ENCODE measurements at regions not wholly inside any gene's neighbourhood (a gene's known extent, or its start where the extent isn't known, plus 50 kb on each side); places are given as distances from the start of the nearest gene placed in this dataset.

DNA sequence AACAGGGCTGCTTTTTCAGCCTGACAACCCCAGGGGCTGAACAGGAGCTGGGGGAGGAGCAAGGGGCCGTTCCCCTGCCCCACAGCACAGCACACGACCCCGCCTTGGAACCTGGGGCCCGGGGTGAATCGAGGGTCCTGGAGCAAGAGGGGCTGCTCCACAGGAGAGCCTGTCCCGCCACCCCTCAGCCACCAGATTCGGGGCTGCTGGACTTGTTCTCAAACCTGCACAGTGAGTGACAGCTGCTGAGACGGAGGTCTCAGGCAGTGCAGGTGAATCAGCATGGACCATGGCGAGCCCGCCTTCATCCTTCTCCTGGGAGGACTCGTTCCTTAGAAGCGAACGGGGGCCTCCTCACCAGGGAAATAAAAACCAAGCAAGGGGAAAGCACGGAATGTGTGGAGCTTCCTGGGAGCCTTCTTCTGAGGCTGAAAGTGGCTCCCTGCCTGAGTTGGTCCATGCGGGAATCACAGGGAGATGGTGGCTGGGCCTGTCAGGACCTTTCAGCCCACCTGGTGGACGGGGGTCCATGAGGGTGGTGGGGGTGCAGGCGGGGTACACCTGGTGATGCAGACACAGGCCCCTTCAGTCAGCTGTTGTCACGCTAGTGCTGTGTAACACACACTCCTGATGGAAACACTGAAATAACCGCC is 125.4 kb downstream of the SIK1 start:
- no peak for DNase-seq

DNA sequence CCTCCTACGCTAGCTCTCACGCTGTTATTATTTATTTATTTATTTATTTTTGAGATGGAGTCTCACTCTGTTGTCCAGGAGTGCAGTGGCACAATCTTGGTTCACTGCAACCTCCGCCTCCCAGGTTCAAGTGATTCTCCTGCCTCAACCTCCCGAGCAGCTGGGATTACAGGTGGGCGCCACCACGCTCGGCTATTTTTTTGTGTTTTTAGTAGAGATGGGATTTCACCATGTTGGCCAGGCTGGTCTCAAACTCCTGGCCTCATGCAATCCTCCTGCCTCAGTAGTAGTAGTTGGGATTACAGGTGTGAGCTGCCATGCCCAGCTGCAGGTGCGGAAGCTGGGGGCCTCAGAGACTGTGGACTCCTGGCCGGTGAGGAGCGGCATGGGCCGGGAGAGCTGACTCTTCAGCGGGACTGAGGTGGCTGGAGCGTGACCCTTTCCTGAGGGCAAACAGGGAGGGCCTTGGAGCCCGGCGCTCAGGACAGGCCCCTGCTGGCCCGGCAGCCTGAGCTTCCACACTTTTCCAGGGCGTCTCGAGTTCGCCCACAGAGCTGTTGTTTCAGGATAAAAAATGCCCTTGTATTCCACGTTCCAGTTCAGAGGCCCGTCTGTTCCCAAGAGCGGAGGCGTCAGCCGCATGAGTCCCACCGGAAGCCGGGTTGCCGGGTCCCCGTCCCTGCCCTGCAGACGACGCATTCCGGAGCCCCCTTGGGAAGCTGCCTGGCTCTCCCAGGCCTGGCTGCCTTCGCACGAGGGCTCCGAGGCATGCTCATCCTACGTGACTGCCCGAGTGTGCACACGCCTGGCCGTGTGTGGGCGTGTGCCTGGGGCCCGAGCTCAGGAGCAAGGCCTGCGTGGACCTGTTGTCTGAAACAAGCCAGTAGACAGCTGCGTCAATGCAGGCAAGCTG is 126.2 kb downstream of the SIK1 start:
- DNase-seq: no peak

DNA sequence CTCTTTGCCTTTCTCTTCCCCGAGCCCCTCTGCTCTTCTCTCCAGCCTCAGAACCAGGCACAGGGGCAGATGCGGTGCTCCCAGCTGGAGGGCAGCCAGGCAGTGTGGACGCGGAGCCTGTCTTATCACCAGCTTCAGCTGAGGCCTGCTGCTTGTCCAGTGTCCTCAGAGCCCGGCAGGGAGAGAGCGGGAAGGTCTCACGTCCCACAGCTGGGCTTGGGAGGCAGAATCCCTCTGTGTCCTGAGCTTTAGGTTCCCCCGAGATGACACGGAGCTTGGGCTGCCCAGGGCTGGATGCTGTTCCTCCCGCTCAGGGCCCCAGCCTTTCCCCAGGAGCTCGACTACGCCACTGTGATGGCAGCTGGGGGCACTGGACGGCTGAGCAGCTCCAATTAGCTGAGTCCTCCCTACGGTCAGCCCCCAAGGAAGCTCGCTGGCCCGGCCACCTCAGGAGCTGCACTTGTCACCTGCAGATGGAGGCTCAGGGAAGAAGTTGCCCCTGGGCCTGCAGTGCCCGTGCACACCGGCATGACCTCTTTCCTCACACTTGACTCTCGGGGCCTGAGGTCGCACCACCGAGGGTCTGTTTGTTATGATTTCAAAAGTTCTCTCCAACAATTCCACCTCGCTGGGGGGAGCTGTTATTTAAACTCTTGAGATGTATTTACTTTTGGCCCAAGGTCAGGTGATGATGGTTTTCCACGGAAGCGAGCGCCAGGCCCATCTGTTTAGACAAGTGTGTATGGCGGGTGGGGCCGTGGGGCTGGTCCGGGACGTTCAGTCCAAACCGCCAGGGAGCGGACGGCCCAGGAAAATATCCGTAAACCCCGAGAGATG is 127.3 kb downstream of the SIK1 start:
- no peak for DNase-seq

- no peak for DNase-seq
These were observed 128.1 kb downstream of the SIK1 start for GRCh38 chr21:43298546-43299440.

DNA sequence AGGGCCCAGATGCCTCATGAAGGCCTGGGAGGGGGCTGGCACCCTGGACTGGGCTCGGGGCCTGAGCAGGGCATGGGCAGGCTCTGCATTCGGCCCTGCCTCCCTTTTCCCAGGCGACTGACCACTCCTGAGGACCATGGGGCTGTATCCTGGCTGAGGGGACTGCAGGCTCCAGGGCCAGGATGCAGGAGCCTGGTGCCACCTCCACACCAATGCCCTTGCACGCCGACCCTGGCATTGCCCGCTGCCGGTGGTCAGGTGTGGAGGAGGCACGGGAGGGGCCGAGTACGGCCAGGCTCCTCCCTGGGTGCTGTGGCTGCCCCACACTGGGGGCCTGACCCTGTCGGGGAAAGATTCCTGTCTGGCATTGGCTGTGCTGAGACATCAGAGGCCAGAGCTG is 128.9 kb downstream of the SIK1 start:
- no peak for DNase-seq

DNA sequence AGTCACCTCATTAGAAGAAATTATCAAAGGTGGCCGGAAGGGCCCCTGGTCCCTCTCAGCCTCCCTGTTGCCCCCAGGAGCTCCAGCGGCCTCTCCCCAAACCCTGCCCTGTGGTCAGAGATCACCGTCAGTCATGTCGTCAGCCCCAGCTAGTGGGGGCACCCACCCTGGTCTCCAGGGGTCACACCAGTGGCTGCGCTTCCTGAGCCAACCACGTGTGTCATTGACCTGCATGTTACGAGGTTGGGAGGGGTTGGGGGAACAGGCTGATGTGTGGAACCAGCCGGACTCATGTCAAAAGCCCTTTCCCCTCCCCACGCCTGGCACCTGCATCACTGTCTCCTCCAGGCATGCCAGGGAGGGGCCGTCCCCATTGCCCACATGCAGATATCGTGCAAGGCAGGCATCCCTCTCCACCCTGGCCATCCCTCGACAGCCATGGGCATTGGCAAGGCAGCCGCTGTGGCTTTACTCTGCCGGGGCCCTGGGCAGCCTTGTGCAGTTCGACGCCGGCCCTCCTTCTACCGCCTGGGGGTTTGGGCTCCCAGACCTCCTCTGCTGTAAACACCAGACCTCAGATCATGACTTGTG is 128.7 kb downstream of the CRYAA start:
- DNase-seq: no peak

- no peak for DNase-seq
These were observed 126.5 kb downstream of the CRYAA start for GRCh38 chr21:43295066-43295958.

DNA sequence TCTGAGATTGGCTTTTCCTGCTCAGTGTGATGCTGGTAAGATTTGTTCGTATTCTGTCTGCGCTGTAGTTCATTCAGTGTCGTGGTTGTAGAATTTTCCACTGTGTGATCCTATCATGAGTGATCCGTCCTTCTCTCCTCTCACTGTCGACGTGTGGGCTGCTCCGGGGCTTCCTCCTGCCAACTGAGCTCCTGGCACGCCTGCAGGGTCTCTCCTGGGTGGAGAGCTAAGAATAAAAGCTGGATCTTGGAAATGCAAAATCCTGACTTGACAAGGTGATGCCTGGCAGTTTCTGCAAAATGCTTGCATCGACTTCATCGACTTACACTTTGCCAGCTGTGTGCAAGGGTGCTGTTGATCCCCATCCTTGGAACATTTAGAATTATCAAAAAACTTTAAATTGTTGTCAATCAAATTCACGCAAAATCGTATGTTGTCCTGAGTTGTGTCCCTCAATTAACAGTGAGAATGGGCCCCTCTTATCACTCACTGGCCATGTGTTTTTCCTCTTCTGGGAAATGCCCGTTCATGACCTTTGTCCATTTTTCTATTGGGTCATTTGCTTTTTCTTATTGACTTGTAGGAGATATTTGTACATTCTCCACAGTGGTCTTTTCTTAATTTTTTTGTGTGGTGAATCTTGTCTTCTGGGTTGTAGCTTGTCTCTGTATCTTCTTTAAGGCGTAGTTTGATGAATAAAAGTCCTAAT is 125.5 kb downstream of the CRYAA start:
- no peak for DNase-seq

- DNase-seq: no peak
These were observed 124.0 kb downstream of the CRYAA start for GRCh38 chr21:43292866-43293142.

DNA sequence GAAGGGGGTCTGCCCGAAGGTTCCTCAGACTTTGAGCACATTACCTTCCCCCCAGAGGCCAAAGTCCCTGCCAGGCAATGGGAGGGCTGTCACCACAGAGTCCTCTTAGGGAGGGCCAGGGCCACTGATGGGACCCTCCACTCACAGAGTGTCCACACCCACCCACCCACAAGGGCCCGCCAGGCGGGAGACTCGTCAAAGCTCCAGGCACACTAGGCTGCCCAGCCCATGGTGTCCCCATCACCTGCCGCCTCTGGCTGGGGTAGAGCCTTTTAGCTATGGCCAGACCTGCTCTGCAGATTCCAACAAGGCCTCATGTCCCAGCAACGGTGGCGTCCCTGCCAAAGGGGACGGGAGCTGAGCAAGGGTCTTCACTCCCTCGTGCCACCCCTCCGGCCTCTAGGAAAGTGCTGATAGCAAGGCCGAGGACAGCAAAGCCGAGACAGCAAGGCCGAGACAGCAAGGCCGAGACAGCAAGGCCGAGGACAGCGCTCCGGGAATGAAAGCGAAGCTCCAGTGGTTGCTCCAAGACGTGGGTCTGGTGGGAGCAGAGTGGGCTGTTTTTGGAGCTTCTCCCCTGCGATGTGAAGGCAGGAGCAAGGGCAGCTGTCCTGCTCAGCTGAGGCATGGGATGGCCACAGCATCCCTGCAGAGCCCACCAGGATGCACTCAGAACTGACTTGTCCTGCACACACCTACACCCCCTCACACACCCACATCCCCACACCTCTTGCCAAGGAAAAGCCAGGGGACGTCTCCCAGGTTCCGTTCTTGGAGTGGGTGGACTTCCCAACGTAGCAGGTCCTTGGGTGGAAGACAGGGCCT is 123.4 kb downstream of the CRYAA start:
- no peak for DNase-seq

GRCh38 chr21:43291347-43291950 is 122.6 kb downstream of the CRYAA start:
- DNase-seq: no peak

DNA sequence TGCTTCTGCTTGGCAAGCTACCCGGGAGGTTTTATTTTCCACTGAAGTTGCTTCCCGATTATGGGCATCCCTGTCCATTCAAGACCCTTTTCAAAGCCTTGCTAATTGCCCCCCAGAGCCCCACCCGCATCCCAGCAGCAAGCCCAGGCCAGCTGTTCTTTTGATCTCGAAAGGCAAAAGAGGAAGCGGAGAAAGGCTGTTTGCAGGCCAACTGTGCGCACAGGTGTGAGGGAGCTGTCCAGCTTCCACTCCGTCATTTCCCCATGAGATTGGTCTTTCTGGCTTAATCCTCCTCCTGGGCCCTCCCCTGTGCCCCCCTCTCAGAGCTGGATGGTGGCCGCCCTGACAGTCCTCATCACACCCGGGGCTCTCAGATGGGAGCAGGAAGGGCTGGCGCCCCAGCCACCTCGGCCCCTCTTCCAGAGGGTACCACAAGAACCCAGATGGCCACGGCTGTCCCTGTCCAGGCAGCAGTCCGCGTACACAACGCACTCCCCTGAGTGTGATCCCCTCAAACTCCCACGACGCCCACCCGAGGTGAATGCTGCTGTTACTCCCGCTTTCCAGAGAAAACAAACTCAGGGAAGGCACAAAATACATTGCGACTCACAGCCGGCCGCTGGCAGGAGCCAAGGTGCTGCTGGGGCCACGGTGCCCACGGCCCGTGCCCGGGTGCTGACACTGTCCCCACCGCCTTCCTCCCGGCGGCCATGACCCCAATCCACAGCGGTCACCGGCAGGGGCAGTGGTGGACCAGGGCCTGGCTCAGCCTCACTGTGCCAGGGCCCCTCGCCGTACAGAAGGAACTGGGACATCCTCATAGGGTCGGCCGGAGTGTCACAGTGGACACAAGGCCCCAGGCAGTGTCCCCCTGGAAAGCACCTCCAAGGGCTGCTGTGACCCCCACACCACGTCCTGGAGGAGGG is 121.9 kb downstream of the CRYAA start:
- DNase-seq: no peak

DNA sequence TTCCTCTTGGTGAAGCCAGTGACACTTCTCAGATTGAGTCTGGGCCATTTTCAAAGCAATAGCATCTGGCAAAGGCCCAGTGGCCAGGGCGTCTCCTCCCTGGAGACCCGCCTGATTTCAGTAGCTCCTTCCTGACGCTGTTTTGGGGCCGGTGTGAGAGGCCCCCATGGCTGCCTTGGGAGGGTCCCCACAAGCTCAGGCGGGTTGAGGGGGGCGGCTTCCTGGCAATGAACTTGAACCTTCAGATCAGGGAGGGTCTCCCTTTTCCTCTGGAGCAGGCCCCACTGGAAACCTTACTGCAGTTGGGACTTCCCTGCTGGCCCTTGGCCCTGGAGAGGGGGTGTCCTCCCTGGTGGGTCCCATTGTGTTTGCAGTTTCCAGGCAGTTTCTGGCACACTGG is 121.2 kb downstream of the CRYAA start:
- DNase-seq: no peak

DNA sequence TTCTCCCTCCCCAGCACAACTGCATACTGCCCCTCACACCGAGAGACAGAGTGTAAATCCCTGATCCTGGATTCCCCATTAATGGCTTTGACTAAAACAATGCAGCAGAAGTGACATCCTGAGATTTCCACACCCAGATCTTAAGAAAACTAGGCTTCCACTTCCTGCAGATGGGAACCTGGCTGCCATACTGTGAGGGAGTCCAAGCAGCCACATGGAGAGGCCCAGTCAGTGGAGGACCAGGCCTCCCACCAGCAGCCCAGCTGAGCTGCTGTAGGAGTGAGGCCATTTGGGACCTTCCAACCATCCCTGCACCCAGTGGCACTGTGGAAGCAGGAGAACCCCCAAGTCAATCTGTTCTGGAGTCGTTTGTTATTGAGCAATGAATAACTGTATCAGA is 120.6 kb downstream of the CRYAA start:
- no peak for DNase-seq

GRCh38 chr21:43287795-43288755 is 119.3 kb downstream of the CRYAA start:
- no peak for DNase-seq

DNA sequence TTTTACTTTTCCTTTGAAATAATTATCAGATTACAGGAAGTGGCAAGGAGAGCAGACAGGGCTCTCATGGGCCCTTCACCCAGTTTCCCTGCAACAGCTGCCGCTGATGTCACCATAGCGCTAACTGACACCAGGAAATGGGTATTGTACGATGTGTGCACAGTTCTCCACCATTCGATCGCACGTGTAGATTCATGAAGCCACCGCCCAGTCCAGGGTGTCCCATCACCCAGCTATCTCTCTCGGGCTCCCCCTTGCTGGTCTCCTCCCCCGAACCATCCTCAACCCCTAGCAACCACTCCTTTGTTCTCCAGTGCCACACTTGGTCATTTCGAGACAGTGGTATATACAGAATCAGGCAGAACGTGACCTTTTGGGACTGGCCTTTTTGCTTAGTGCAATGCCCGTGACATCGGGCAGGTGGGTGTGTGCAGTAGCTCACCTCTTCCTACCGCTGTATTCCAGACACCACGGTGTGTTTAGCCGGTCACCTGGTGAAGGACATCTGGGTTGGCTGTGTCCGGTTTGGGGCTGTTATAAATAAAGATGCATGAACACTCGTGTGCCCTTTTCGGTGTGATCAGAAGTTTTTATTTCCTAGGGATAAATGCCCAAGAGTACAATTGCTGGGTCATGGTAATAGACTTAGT is 118.4 kb downstream of the CRYAA start:
- DNase-seq: no peak

All from CD4-positive, alpha-beta T cell treated with Interleukin-6 for 4 hours (primary cell).